NB4 (cell line): ENCODE measurements at regions not wholly inside any gene's neighbourhood (a gene's known extent, or its start where the extent isn't known, plus 50 kb on each side); places are given as distances from the start of the nearest gene placed in this dataset.

Experiments used
- POLR2A ChIP-seq: IDR thresholded peaks from 2 replicates; pipeline ENCODE4 v1.6.1; 2011; ENCODE audit warnings: mild to moderate bottlenecking; ENCODE audit not compliant: insufficient read length; ENCODE audit errors: extremely low read depth
- TF ChIP-seq, protein P1 (sequence below): IDR thresholded peaks from one replicate; pipeline ENCODE4 v1.5.1; 2012; ENCODE audit warnings: low read depth, low read length

- TF ChIP-seq POLR2A, result no peak
- TF ChIP-seq, protein P1, sequence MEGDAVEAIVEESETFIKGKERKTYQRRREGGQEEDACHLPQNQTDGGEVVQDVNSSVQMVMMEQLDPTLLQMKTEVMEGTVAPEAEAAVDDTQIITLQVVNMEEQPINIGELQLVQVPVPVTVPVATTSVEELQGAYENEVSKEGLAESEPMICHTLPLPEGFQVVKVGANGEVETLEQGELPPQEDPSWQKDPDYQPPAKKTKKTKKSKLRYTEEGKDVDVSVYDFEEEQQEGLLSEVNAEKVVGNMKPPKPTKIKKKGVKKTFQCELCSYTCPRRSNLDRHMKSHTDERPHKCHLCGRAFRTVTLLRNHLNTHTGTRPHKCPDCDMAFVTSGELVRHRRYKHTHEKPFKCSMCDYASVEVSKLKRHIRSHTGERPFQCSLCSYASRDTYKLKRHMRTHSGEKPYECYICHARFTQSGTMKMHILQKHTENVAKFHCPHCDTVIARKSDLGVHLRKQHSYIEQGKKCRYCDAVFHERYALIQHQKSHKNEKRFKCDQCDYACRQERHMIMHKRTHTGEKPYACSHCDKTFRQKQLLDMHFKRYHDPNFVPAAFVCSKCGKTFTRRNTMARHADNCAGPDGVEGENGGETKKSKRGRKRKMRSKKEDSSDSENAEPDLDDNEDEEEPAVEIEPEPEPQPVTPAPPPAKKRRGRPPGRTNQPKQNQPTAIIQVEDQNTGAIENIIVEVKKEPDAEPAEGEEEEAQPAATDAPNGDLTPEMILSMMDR, result no peak
Measured at GRCh38 chr14:45727133-45727532, 474.1 kb upstream of the MIS18BP1 start.
